ENCODE measurements at regions not wholly inside any gene's neighbourhood (a gene's known extent, or its start where the extent isn't known, plus 50 kb on each side); places are given as distances from the start of the nearest gene placed in this dataset.

- no peak for TF ChIP-seq CTCF (IDR thresholded peaks at IDR 0.05)
- no peaks in the 10 kb centered on the region for H3K4me1 ChIP-seq
- H3K9me3 ChIP-seq: no peaks in the 10 kb centered on the region
- no peak for DNase-seq
- H3K27ac ChIP-seq: no peak overlapping the region
- ATAC-seq: no peak
- intact Hi-C loops (cut with DNase I): no loop called here
- H3K4me3 ChIP-seq: no peak overlapping the region
- no peaks in the 10 kb centered on the region for H3K36me3 ChIP-seq
- no peaks in the 10 kb centered on the region for H3K27me3 ChIP-seq (ENCODE audit: low read depth)
Observed at GRCh38 chr2:163479599-163479998, 256.2 kb downstream of the FIGN start.

GRCh38 chr2:163475815-163476214 is 260.0 kb downstream of the FIGN start:
- ATAC-seq: no peak
- no peak for DNase-seq
- Histone ChIP-seq H3K36me3 (no peaks in the 10 kb centered on the region), H3K9me3 (no peaks in the 10 kb centered on the region), H3K27ac (no peak overlapping the region), H3K4me3 (no peak overlapping the region), H3K4me1 (no peaks in the 10 kb centered on the region), H3K27me3 (ENCODE audit: low read depth) (no peaks in the 10 kb centered on the region)
- intact Hi-C loops (cut with DNase I): no loop called here
- no peak for TF ChIP-seq CTCF (IDR thresholded peaks at IDR 0.05)

- H3K9me3 ChIP-seq: no peaks in the 10 kb centered on the region
- no peak for ATAC-seq
- DNase-seq: no peak
- TF ChIP-seq CTCF (IDR thresholded peaks at IDR 0.05): no peak
- no peaks in the 10 kb centered on the region for H3K27me3 ChIP-seq (ENCODE audit: low read depth)
- H3K4me3 ChIP-seq: no peak overlapping the region
- H3K27ac ChIP-seq: no peak overlapping the region
- H3K36me3 ChIP-seq: no peaks in the 10 kb centered on the region
- H3K4me1 ChIP-seq: no peaks in the 10 kb centered on the region
- intact Hi-C loops (cut with DNase I): no loop called here
Observed at GRCh38 chr2:163474889-163475288, 260.9 kb downstream of the FIGN start.

GRCh38 chr2:163474319-163474744 is 261.5 kb downstream of the FIGN start:
- TF ChIP-seq CTCF (IDR thresholded peaks at IDR 0.05): no peak
- no peak for ATAC-seq
- H3K4me1 ChIP-seq: no peaks in the 10 kb centered on the region
- intact Hi-C loops (cut with DNase I): no loop called here
- H3K36me3 ChIP-seq: no peaks in the 10 kb centered on the region
- H3K27ac ChIP-seq: no peak overlapping the region
- no peak overlapping the region for H3K4me3 ChIP-seq
- H3K9me3 ChIP-seq: no peaks in the 10 kb centered on the region
- H3K27me3 ChIP-seq (ENCODE audit: low read depth): no peaks in the 10 kb centered on the region
- no peak for DNase-seq

- TF ChIP-seq CTCF (IDR thresholded peaks at IDR 0.05): no peak
Observed at GRCh38 chr2:163471947-163472346, 263.9 kb downstream of the FIGN start.

GRCh38 chr2:163469561-163469962 is 266.2 kb downstream of the FIGN start:
- intact Hi-C loops (cut with DNase I): no loop called here
- Histone ChIP-seq H3K4me3 (no peak overlapping the region), H3K36me3 (no peaks in the 10 kb centered on the region), H3K9me3 (no peaks in the 10 kb centered on the region), H3K27ac (no peak overlapping the region), H3K27me3 (ENCODE audit: low read depth) (no peaks in the 10 kb centered on the region), H3K4me1 (no peaks in the 10 kb centered on the region)
- no peak for TF ChIP-seq CTCF (IDR thresholded peaks at IDR 0.05)
- DNase-seq (no peak), ATAC-seq (no peak)

More at GRCh38 chr2:163471947-163472346, 263.9 kb downstream of the FIGN start:
- no peak overlapping the region for H3K4me3 ChIP-seq
- no peaks in the 10 kb centered on the region for H3K4me1 ChIP-seq
- no peaks in the 10 kb centered on the region for H3K36me3 ChIP-seq
- intact Hi-C loops (cut with DNase I): no loop called here
- H3K9me3 ChIP-seq: no peaks in the 10 kb centered on the region
- no peak for ATAC-seq
- no peak overlapping the region for H3K27ac ChIP-seq
- DNase-seq: no peak
- H3K27me3 ChIP-seq (ENCODE audit: low read depth): no peaks in the 10 kb centered on the region
